H9 (cell line): ENCODE measurements at regions not wholly inside any gene's neighbourhood (a gene's known extent, or its start where the extent isn't known, plus 50 kb on each side); places are given as distances from the start of the nearest gene placed in this dataset.

Source experiments
- DNase-seq: peaks from one replicate; pipeline ENCODE4 v3.0.0-alpha.2; 2017
- H2AFZ ChIP-seq: one replicate; pipeline ENCODE4 v1.6.1; 2013; ENCODE audit warnings: mild to moderate bottlenecking, low read length, control low read depth, moderate library complexity
- H2AK5ac ChIP-seq: 2 replicates; pipeline ENCODE4 v1.6.1; 2013; ENCODE audit warnings: low read length, control low read depth, mixed read lengths; ENCODE audit not compliant: insufficient read length
- H2BK120ac ChIP-seq: one replicate; pipeline ENCODE4 v1.6.1; 2013; ENCODE audit warnings: low read depth, mild to moderate bottlenecking, low read length, control low read depth, inconsistent platforms; ENCODE audit not compliant: poor library complexity, severe bottlenecking
- H2BK12ac ChIP-seq: 2 replicates; pipeline ENCODE4 v1.6.1; 2013; ENCODE audit warnings: low read length, control low read depth, mixed read lengths, low read depth; ENCODE audit not compliant: insufficient read length
- H2BK15ac ChIP-seq: 2 replicates; pipeline ENCODE4 v1.6.1; 2013; ENCODE audit warnings: low read depth, low read length, control low read depth
- H2BK20ac ChIP-seq: one replicate; pipeline ENCODE4 v1.6.1; 2013; ENCODE audit warnings: low read depth, mild to moderate bottlenecking, low read length, control low read depth, inconsistent platforms; ENCODE audit not compliant: poor library complexity, severe bottlenecking
- H2BK5ac ChIP-seq: 2 replicates; pipeline ENCODE4 v1.6.1; 2013; ENCODE audit warnings: low read length, control low read depth, mixed read lengths; ENCODE audit not compliant: insufficient read length
- H3K14ac ChIP-seq: 2 replicates; pipeline ENCODE4 v1.6.1; 2013; ENCODE audit warnings: low read length, control low read depth; ENCODE audit not compliant: insufficient read depth
- H3K18ac ChIP-seq: 2 replicates; pipeline ENCODE4 v1.6.1; 2013; ENCODE audit warnings: low read depth, mild to moderate bottlenecking, mixed read lengths, low read length, control low read depth; ENCODE audit not compliant: insufficient read length
- H3K23ac ChIP-seq: 2 replicates; pipeline ENCODE4 v1.6.1; 2013; ENCODE audit warnings: low read length, control low read depth, mixed read lengths, low read depth; ENCODE audit not compliant: insufficient read length
- H3K23me2 ChIP-seq: 2 replicates; pipeline ENCODE4 v1.6.1; 2013; ENCODE audit warnings: low read depth, mild to moderate bottlenecking, mixed read lengths, low read length, control low read depth; ENCODE audit not compliant: insufficient read length, poor library complexity, severe bottlenecking
- H3K27ac ChIP-seq: 2 replicates; pipeline ENCODE4 v1.5.1; 2013; ENCODE audit warnings: low read length, control low read depth, mixed read lengths, low read depth; ENCODE audit not compliant: insufficient read length
- H3K27me3 ChIP-seq: 2 replicates; pipeline ENCODE4 v1.6.1; 2013; ENCODE audit warnings: low read length, control low read depth, inconsistent platforms; ENCODE audit not compliant: insufficient read depth
- H3K4ac ChIP-seq: 2 replicates; pipeline ENCODE4 v1.6.1; 2013; ENCODE audit warnings: low read depth, mild to moderate bottlenecking, control low read depth, inconsistent platforms, low read length, moderate library complexity
- H3K4me1 ChIP-seq: 2 replicates; pipeline ENCODE4 v1.6.1; 2013; ENCODE audit warnings: low read length, control low read depth, inconsistent platforms; ENCODE audit not compliant: insufficient read depth
- H3K4me2 ChIP-seq: 2 replicates; pipeline ENCODE4 v1.6.1; 2013; ENCODE audit warnings: low read length, control low read depth, mixed read lengths; ENCODE audit not compliant: insufficient read length, insufficient read depth
- H3K56ac ChIP-seq: 2 replicates; pipeline ENCODE4 v1.6.1; 2013; ENCODE audit warnings: low read depth, mild to moderate bottlenecking, mixed read lengths, low read length, control low read depth; ENCODE audit not compliant: insufficient read length
- H3K79me1 ChIP-seq: 2 replicates; pipeline ENCODE4 v1.6.1; 2013; ENCODE audit warnings: low read depth, mild to moderate bottlenecking, moderate library complexity, low read length, control low read depth, inconsistent platforms; ENCODE audit not compliant: insufficient read depth, poor library complexity, severe bottlenecking
- H3K79me2 ChIP-seq: 2 replicates; pipeline ENCODE4 v1.6.1; 2013; ENCODE audit warnings: low read length, control low read depth, inconsistent platforms; ENCODE audit not compliant: insufficient read depth
- H3K9ac ChIP-seq: 2 replicates; pipeline ENCODE4 v1.6.1; 2013; ENCODE audit warnings: low read length, control low read depth, mixed read lengths; ENCODE audit not compliant: insufficient read length; ENCODE audit errors: extremely low read depth
- H3K9me3 ChIP-seq: one replicate; pipeline ENCODE4 v1.6.1; 2013; ENCODE audit warnings: low read depth, low read length, inconsistent platforms; ENCODE audit not compliant: control insufficient read depth
- H3T11ph ChIP-seq: one replicate; pipeline ENCODE4 v1.6.1; 2013; ENCODE audit warnings: mild to moderate bottlenecking, low read length, control low read depth, inconsistent platforms
- H4K20me1 ChIP-seq: one replicate; pipeline ENCODE4 v1.6.1; 2013; ENCODE audit not compliant: control insufficient read depth, insufficient read length, insufficient read depth
- H4K5ac ChIP-seq: 2 replicates; pipeline ENCODE4 v1.6.1; 2013; ENCODE audit warnings: low read depth, mild to moderate bottlenecking, mixed read lengths, low read length, control low read depth; ENCODE audit not compliant: insufficient read length
- H4K8ac ChIP-seq: replicated peaks from 2 replicates; pipeline ENCODE4 v1.6.1; 2013; ENCODE audit warnings: low read length, control low read depth, mixed read lengths, low read depth; ENCODE audit not compliant: insufficient read length
- H4K91ac ChIP-seq: 2 replicates; pipeline ENCODE4 v1.6.1; 2013; ENCODE audit warnings: low read depth, mild to moderate bottlenecking, moderate library complexity, mixed read lengths, low read length, control low read depth; ENCODE audit not compliant: insufficient read length
- H3K27ac Mint-ChIP-seq, 3 experiments: 2 replicates in 2 of 3; 3 replicates in 1 of 3; pipeline ENCODE4 v1.8.0; 2020 to 2021; ENCODE audit warnings: mixed read lengths in 3 of 3, mild to moderate bottlenecking in 1 of 3, moderate library complexity in 1 of 3
- H3K27me3 Mint-ChIP-seq: 2 replicates; pipeline ENCODE4 v1.8.0; 2021; ENCODE audit warnings: low read depth, mild to moderate bottlenecking, moderate library complexity, mixed read lengths
- H3K36me3 Mint-ChIP-seq, 3 experiments: 2 replicates in 2 of 3; 3 replicates in 1 of 3; pipeline ENCODE4 v1.8.0; 2020 to 2021; ENCODE audit warnings: low read depth in 3 of 3, mixed read lengths in 3 of 3; ENCODE audit not compliant: insufficient read depth in 1 of 3
- H3K4me1 Mint-ChIP-seq, 2 experiments: 2 replicates each; pipeline ENCODE4 v1.8.0; 2020; ENCODE audit warnings: mixed read lengths in 2 of 2
- H3K4me3 Mint-ChIP-seq, 2 experiments: 2 replicates in 1 of 2; 3 replicates in 1 of 2; pipeline ENCODE4 v1.8.0; 2020 to 2021; ENCODE audit warnings: mild to moderate bottlenecking in 2 of 2, mixed read lengths in 2 of 2, moderate library complexity in 1 of 2
- H3K9me3 Mint-ChIP-seq, 2 experiments: 2 replicates in 1 of 2; 3 replicates in 1 of 2; pipeline ENCODE4 v1.8.0; 2020; ENCODE audit warnings: mild to moderate bottlenecking in 2 of 2, mixed read lengths in 2 of 2, moderate library complexity in 1 of 2
- CTCF ChIP-seq: fragments of 200-600 bp; sonication (generic); conservative IDR thresholded peaks from 3 replicates; pipeline ENCODE4 v1.8.0; 2021; ENCODE audit warnings: antibody characterized with exemption, mild to moderate bottlenecking
- WGBS: extraction: QIAGEN DNeasy Blood & Tissue Kit; methylation state at CpG from one replicate; pipeline ENCODE4 v1.1.7; 2013; ENCODE audit warnings: missing lambda C conversion rate, low lambda C conversion rate, mixed read lengths; ENCODE audit not compliant: insufficient read length; ENCODE audit errors: extremely low coverage; 5-methylcytosine and 5-hydroxymethylcytosine counted together

- H3K4me1 Mint-ChIP-seq: peaks cover 4 to 6% of the 10 kb centered on the region in 2 experiments; a peak in 2 of 4 replicates
- Histone ChIP-seq H2BK120ac (no peak overlapping the region), H4K5ac (no peak overlapping the region), H4K20me1 (no peaks in the 10 kb centered on the region), H3K56ac (no peak overlapping the region), H3K27ac (no peak overlapping the region), H2BK12ac (no peak overlapping the region), H2AK5ac (no peak overlapping the region), H2BK20ac (no peak overlapping the region), H3K18ac (no peak overlapping the region), H4K91ac (no peak overlapping the region), H3K23me2 (no peaks in the 10 kb centered on the region), H2BK5ac (no peak overlapping the region), H3K4ac (no peak overlapping the region), H3K79me1 (no peaks in the 10 kb centered on the region), H3K4me1 (no peaks in the 10 kb centered on the region), H3K14ac (no peak overlapping the region), H3K23ac (no peak overlapping the region), H2BK15ac (no peak overlapping the region), H3K4me2 (no peak overlapping the region), H2AFZ (no peak overlapping the region), H3K9ac (no peak overlapping the region), H3K27me3 (no peaks in the 10 kb centered on the region), H4K8ac (no peak overlapping the region), H3K79me2 (no peaks in the 10 kb centered on the region), H3K9me3 (no peaks in the 10 kb centered on the region), H3T11ph (no peak overlapping the region)
- no peaks in the 10 kb centered on the region; a peak in 2 of 7 replicates for H3K36me3 Mint-ChIP-seq
- no peak overlapping the region for H3K4me3 Mint-ChIP-seq
- no CpG with 5 or more reads among the region's 1 CpG for WGBS
- no peak for DNase-seq
- no peak overlapping the region for H3K27ac Mint-ChIP-seq
- TF ChIP-seq CTCF: no peak
- H3K9me3 Mint-ChIP-seq: peaks cover 0 to 2% of the 10 kb centered on the region in 2 experiments; a peak in 1 of 5 replicates
- H3K27me3 Mint-ChIP-seq: no peaks in the 10 kb centered on the region
Measured at GRCh38 chr12:25376407-25376806, 125.7 kb upstream of the KRAS start.
